NB4 (cell line): ENCODE measurements at regions not wholly inside any gene's neighbourhood (a gene's known extent, or its start where the extent isn't known, plus 50 kb on each side); places are given as distances from the start of the nearest gene placed in this dataset.

Experiments used
- DNase-seq: peaks from one replicate; pipeline ENCODE4 v3.0.0; 2010; ENCODE audit warnings: low read depth
- H3K4me3 ChIP-seq: one replicate; pipeline ENCODE4 v1.5.1; 2011; ENCODE audit warnings: mild to moderate bottlenecking, low read depth, low read length, moderate library complexity
- MAX ChIP-seq: IDR thresholded peaks from 2 replicates; pipeline ENCODE4 v1.6.1; 2011; ENCODE audit warnings: low read depth, low read length
- MYC ChIP-seq: IDR thresholded peaks from 2 replicates; pipeline ENCODE4 v1.6.1; 2011; ENCODE audit warnings: low read depth, low read length
- POLR2A ChIP-seq: IDR thresholded peaks from 2 replicates; pipeline ENCODE4 v1.6.1; 2011; ENCODE audit warnings: mild to moderate bottlenecking; ENCODE audit not compliant: insufficient read length; ENCODE audit errors: extremely low read depth
- TF ChIP-seq, protein P1 (sequence below): IDR thresholded peaks from one replicate; pipeline ENCODE4 v1.5.1; 2012; ENCODE audit warnings: low read depth, low read length

DNA sequence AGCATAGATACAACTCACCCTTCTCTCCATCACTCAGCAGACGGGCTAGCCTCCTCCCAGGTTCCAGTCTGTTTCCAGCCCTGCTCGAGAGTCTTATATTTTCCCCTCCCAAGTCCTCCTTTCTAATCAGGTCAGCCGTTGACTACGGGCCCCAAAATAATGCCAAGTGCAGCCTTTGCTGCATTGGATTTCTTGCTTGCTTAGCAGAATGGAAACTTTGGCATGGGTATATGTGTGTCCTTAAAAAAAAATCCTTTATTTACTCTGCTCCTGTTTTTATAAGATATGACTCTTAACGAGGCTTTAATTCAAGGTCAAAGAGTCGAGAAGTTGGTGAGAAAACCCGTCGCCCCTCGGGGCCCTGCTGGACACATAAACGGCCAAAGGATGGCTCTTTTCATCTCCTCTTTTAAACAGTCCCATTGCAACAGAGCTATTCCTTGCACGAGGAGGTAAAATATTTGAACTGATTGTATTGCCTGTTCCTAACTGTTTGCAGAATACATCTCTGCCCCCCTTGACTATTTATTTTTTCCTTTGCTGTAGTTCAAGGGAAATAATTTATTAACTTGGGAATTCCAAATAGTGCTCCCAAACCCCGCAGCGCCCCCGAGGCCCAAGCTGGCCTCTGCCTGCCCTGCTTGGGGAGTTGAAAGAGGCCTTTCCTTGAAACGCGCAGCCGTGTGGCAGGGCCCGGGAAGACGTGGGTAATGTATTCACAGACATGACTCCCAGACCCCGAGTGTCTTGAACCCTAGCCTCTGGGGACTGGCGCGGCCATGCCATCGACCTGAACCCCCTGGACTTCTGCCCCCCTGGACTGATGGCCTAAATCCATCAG, 156.5 kb upstream of the MYL2 start:
- TF ChIP-seq POLR2A, result no peak
- TF ChIP-seq, protein P1, sequence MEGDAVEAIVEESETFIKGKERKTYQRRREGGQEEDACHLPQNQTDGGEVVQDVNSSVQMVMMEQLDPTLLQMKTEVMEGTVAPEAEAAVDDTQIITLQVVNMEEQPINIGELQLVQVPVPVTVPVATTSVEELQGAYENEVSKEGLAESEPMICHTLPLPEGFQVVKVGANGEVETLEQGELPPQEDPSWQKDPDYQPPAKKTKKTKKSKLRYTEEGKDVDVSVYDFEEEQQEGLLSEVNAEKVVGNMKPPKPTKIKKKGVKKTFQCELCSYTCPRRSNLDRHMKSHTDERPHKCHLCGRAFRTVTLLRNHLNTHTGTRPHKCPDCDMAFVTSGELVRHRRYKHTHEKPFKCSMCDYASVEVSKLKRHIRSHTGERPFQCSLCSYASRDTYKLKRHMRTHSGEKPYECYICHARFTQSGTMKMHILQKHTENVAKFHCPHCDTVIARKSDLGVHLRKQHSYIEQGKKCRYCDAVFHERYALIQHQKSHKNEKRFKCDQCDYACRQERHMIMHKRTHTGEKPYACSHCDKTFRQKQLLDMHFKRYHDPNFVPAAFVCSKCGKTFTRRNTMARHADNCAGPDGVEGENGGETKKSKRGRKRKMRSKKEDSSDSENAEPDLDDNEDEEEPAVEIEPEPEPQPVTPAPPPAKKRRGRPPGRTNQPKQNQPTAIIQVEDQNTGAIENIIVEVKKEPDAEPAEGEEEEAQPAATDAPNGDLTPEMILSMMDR, result no peak
- no peak for TF ChIP-seq MYC
- TF ChIP-seq MAX, result no peak
- no peak for DNase-seq

GRCh38 chr12:111076199-111076598, 155.8 kb upstream of the MYL2 start:
- no peak overlapping the region for H3K4me3 ChIP-seq
- TF ChIP-seq MYC (no peak), POLR2A (no peak), MAX (no peak)
- TF ChIP-seq, protein P1, result no peak
- DNase-seq, result no peak

More for the DNA sequence above, 156.5 kb upstream of the MYL2 start:
- no peak overlapping the region for H3K4me3 ChIP-seq

- no peak for TF ChIP-seq MYC
- no peak for TF ChIP-seq POLR2A
- no peak for TF ChIP-seq MAX
- TF ChIP-seq, protein P1, result no peak
- no peak overlapping the region for H3K4me3 ChIP-seq
- no peak for DNase-seq
Measured at GRCh38 chr12:111074965-111075364, 154.6 kb upstream of the MYL2 start.

GRCh38 chr12:111074559-111074958, 154.2 kb upstream of the MYL2 start:
- TF ChIP-seq MYC (no peak), POLR2A (no peak), MAX (no peak)
- TF ChIP-seq, protein P1, result no peak
- no peak for DNase-seq
- no peak overlapping the region for H3K4me3 ChIP-seq

GRCh38 chr12:111073370-111073769, 153.0 kb upstream of the MYL2 start:
- TF ChIP-seq MYC, result no peak
- TF ChIP-seq POLR2A, result no peak
- TF ChIP-seq, protein P1, result no peak
- no peak for TF ChIP-seq MAX
- H3K4me3 ChIP-seq, result no peak overlapping the region
- no peak for DNase-seq

GRCh38 chr12:111072299-111072698, 151.9 kb upstream of the MYL2 start:
- TF ChIP-seq MYC (no peak), POLR2A (no peak), MAX (no peak)
- TF ChIP-seq, protein P1, result no peak
- DNase-seq, result no peak
- no peak overlapping the region for H3K4me3 ChIP-seq
